HG03175 (cell line): ENCODE measurements at regions not wholly inside any gene's neighbourhood (a gene's known extent, or its start where the extent isn't known, plus 50 kb on each side); places are given as distances from the start of the nearest gene placed in this dataset.
"Not testable (repeated sequence)": the region's sequence is repeated elsewhere in the genome, so short reads cannot be mapped to it uniquely, and the experiment has no call there.

Experiments
- ATAC-seq: cut with Tn5 transposase; IDR thresholded peaks from one replicate; pipeline ENCODE4 v1.9.1; 2021; ENCODE audit warnings: mild to moderate bottlenecking, moderate library complexity; ENCODE audit not compliant: unreplicated experiment

GRCh38 chr13:44312834-44313551 lies 60.6 kb upstream of the SERP2 start:
- no peak for ATAC-seq

GRCh38 chr13:44313674-44314073 lies 60.0 kb upstream of the SERP2 start:
- no peak for ATAC-seq

- ATAC-seq, result not testable (repeated sequence)
Observed at GRCh38 chr13:44314160-44314559, 59.5 kb upstream of the SERP2 start.

GRCh38 chr13:44317752-44318151 lies 55.9 kb upstream of the SERP2 start:
- no peak for ATAC-seq

GRCh38 chr13:44318161-44318560 lies 55.5 kb upstream of the SERP2 start:
- no peak for ATAC-seq

- ATAC-seq, result no peak
Observed at GRCh38 chr13:44320611-44321010, 53.0 kb upstream of the SERP2 start.

GRCh38 chr13:44321961-44322360 lies 51.7 kb upstream of the SERP2 start:
- no peak for ATAC-seq

- no peak for ATAC-seq
Observed at GRCh38 chr13:44322928-44323327, 50.7 kb upstream of the SERP2 start.

- no peak for ATAC-seq
Observed at GRCh38 chr13:44323754-44324153, 49.9 kb upstream of the SERP2 start.
